ENCODE measurements at regions not wholly inside any gene's neighbourhood (a gene's known extent, or its start where the extent isn't known, plus 50 kb on each side); places are given as distances from the start of the nearest gene placed in this dataset.

DNA sequence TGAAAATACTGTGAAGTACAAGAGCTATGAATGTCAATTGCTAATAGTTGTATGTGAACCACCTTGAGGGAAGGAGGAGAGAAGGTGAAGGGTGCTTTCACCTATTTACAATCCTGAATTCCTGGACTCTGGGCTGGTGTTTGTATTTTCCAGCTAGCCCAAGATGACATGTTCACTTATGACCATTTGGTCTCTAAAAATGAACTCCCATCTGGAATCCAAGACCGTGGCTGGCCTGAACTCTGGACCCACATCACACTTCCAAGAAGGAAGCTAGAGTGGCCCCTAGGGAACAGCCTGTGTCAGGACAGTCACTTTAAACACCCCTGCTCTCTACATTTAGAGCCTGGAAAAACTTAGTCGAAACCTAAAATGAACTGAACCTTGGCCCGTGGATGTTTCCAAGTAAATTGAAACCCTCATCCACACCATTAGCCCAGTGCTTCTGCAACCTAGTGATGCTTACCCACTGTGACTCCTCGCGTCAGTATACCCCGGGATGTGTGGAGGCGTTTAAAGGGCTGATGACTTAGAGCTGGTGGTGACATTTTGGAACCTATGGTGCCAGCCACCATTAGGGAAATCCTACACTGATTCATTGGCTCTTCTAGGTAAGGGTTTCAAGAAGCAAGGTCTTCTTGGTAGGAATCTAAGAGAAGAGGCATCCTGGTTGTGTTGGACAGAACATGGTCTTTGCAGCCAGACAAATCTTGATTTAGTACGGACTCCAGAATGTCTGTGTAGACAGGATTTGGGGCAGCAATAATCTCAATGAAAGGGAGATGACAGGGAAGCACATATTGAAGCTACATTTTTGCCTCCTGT, 171.5 kb upstream of the IRF2BP2 start (continued):
- TF ChIP-seq CEBPG (CRISPR knock-in tag; IDR thresholded peaks at IDR 0.05) (no peak), ZNF24 (IDR thresholded peaks at IDR 0.05) (no peak), BRCA1 (CRISPR knock-in tag; IDR thresholded peaks at IDR 0.05) (no peak), RBM39 (IDR thresholded peaks at IDR 0.05; ENCODE audit: low read depth, low read length, poor library complexity, severe bottlenecking) (no peak), FOXM1 (CRISPR knock-in tag; IDR thresholded peaks at IDR 0.05) (no peak), JUN (CRISPR knock-in tag; IDR thresholded peaks at IDR 0.05) (no peak), NFE2L2 (IDR thresholded peaks at IDR 0.05; ENCODE audit: low read length) (no peak), RARG (CRISPR knock-in tag; IDR thresholded peaks at IDR 0.05; ENCODE audit: low read depth) (no peak), ZNF790 (CRISPR knock-in tag; IDR thresholded peaks at IDR 0.05; ENCODE audit: borderline replicate concordance) (no peak), ZNF10 (CRISPR knock-in tag; IDR thresholded peaks at IDR 0.05; ENCODE audit: borderline replicate concordance, low read depth) (no peak), SCMH1 (CRISPR knock-in tag; IDR thresholded peaks at IDR 0.05; ENCODE audit: borderline replicate concordance) (no peak), SRSF1 (optimal IDR thresholded peaks at IDR 0.05; ENCODE audit: low read depth, low read length) (no peak), MTA1 (CRISPR knock-in tag; IDR thresholded peaks at IDR 0.05; ENCODE audit: borderline replicate concordance) (no peak), GATA4 (IDR thresholded peaks at IDR 0.05; ENCODE audit: borderline replicate concordance, low read depth) (no peak), AKAP8 (CRISPR knock-in tag; IDR thresholded peaks at IDR 0.05) (no peak), TMF1 (CRISPR knock-in tag; IDR thresholded peaks at IDR 0.05; ENCODE audit: low read depth) (no peak), JARID2 (CRISPR knock-in tag; IDR thresholded peaks at IDR 0.05; ENCODE audit: insufficient replicate concordance) (no peak), NR2F1 (CRISPR knock-in tag; IDR thresholded peaks at IDR 0.05) (no peak), ZNF260 (CRISPR knock-in tag; IDR thresholded peaks at IDR 0.05; ENCODE audit: borderline replicate concordance, low read depth) (no peak), FLYWCH1 (CRISPR knock-in tag; IDR thresholded peaks at IDR 0.05) (no peak), NCOA5 (CRISPR knock-in tag; IDR thresholded peaks at IDR 0.05) (no peak), JDP2 (CRISPR knock-in tag; IDR thresholded peaks at IDR 0.05; ENCODE audit: borderline replicate concordance) (no peak), ZNF317 (CRISPR knock-in tag; IDR thresholded peaks at IDR 0.05) (no peak), ZSCAN9 (CRISPR knock-in tag; IDR thresholded peaks at IDR 0.05; ENCODE audit: borderline replicate concordance) (no peak)
- TF ChIP-seq, protein P1, sequence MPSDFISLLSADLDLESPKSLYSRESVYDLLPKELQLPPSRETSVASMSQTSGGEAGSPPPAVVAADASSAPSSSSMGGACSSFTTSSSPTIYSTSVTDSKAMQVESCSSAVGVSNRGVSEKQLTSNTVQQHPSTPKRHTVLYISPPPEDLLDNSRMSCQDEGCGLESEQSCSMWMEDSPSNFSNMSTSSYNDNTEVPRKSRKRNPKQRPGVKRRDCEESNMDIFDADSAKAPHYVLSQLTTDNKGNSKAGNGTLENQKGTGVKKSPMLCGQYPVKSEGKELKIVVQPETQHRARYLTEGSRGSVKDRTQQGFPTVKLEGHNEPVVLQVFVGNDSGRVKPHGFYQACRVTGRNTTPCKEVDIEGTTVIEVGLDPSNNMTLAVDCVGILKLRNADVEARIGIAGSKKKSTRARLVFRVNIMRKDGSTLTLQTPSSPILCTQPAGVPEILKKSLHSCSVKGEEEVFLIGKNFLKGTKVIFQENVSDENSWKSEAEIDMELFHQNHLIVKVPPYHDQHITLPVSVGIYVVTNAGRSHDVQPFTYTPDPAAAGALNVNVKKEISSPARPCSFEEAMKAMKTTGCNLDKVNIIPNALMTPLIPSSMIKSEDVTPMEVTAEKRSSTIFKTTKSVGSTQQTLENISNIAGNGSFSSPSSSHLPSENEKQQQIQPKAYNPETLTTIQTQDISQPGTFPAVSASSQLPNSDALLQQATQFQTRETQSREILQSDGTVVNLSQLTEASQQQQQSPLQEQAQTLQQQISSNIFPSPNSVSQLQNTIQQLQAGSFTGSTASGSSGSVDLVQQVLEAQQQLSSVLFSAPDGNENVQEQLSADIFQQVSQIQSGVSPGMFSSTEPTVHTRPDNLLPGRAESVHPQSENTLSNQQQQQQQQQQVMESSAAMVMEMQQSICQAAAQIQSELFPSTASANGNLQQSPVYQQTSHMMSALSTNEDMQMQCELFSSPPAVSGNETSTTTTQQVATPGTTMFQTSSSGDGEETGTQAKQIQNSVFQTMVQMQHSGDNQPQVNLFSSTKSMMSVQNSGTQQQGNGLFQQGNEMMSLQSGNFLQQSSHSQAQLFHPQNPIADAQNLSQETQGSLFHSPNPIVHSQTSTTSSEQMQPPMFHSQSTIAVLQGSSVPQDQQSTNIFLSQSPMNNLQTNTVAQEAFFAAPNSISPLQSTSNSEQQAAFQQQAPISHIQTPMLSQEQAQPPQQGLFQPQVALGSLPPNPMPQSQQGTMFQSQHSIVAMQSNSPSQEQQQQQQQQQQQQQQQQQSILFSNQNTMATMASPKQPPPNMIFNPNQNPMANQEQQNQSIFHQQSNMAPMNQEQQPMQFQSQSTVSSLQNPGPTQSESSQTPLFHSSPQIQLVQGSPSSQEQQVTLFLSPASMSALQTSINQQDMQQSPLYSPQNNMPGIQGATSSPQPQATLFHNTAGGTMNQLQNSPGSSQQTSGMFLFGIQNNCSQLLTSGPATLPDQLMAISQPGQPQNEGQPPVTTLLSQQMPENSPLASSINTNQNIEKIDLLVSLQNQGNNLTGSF (CRISPR knock-in tag; IDR thresholded peaks at IDR 0.05): no peak
- TF ChIP-seq, protein P2, sequence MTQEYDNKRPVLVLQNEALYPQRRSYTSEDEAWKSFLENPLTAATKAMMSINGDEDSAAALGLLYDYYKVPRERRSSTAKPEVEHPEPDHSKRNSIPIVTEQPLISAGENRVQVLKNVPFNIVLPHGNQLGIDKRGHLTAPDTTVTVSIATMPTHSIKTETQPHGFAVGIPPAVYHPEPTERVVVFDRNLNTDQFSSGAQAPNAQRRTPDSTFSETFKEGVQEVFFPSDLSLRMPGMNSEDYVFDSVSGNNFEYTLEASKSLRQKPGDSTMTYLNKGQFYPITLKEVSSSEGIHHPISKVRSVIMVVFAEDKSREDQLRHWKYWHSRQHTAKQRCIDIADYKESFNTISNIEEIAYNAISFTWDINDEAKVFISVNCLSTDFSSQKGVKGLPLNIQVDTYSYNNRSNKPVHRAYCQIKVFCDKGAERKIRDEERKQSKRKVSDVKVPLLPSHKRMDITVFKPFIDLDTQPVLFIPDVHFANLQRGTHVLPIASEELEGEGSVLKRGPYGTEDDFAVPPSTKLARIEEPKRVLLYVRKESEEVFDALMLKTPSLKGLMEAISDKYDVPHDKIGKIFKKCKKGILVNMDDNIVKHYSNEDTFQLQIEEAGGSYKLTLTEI (CRISPR knock-in tag; conservative IDR thresholded peaks at IDR 0.05): no peak
